NB4 (cell line): ENCODE measurements at regions not wholly inside any gene's neighbourhood (a gene's known extent, or its start where the extent isn't known, plus 50 kb on each side); places are given as distances from the start of the nearest gene placed in this dataset.

Experiments used
- MYC ChIP-seq: IDR thresholded peaks from 2 replicates; pipeline ENCODE4 v1.6.1; 2011; ENCODE audit warnings: low read depth, low read length
- POLR2A ChIP-seq: IDR thresholded peaks from 2 replicates; pipeline ENCODE4 v1.6.1; 2011; ENCODE audit warnings: mild to moderate bottlenecking; ENCODE audit not compliant: insufficient read length; ENCODE audit errors: extremely low read depth
- TF ChIP-seq, protein P1 (sequence below): IDR thresholded peaks from one replicate; pipeline ENCODE4 v1.5.1; 2012; ENCODE audit warnings: low read depth, low read length

- TF ChIP-seq, protein P1, sequence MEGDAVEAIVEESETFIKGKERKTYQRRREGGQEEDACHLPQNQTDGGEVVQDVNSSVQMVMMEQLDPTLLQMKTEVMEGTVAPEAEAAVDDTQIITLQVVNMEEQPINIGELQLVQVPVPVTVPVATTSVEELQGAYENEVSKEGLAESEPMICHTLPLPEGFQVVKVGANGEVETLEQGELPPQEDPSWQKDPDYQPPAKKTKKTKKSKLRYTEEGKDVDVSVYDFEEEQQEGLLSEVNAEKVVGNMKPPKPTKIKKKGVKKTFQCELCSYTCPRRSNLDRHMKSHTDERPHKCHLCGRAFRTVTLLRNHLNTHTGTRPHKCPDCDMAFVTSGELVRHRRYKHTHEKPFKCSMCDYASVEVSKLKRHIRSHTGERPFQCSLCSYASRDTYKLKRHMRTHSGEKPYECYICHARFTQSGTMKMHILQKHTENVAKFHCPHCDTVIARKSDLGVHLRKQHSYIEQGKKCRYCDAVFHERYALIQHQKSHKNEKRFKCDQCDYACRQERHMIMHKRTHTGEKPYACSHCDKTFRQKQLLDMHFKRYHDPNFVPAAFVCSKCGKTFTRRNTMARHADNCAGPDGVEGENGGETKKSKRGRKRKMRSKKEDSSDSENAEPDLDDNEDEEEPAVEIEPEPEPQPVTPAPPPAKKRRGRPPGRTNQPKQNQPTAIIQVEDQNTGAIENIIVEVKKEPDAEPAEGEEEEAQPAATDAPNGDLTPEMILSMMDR = no peak
- TF ChIP-seq MYC = no peak
- no peak for TF ChIP-seq POLR2A
These were observed 115.6 kb downstream of the CCER1 start for GRCh38 chr12:90839346-90839745.
